HepG2 (cell line): ENCODE measurements at regions not wholly inside any gene's neighbourhood (a gene's known extent, or its start where the extent isn't known, plus 50 kb on each side); places are given as distances from the start of the nearest gene placed in this dataset.

Experiments used
- CTCF ChIP-seq: sonication (generic); formaldehyde crosslinking; IDR thresholded peaks from 2 replicates; pipeline ENCODE4 v1.5.0; 2020; ENCODE audit warnings: mild to moderate bottlenecking, missing genetic modification reagents, moderate library complexity
- GABPB1 ChIP-seq: IDR thresholded peaks from 2 replicates; pipeline ENCODE4 v1.6.1; 2016; ENCODE audit warnings: mild to moderate bottlenecking, missing genetic modification reagents, moderate library complexity, missing compliant biosample characterization
- GATA4 ChIP-seq: sonication (generic); IDR thresholded peaks from 2 replicates; pipeline ENCODE4 v1.6.1; 2016; ENCODE audit warnings: antibody characterized with exemption, low read depth, borderline replicate concordance
- GRHL1 ChIP-seq: sonication (generic); formaldehyde crosslinking; conservative IDR thresholded peaks from 2 replicates; pipeline ENCODE4 v1.8.0; 2022; ENCODE audit warnings: missing genetic modification reagents
- NFIC ChIP-seq: IDR thresholded peaks from 2 replicates; pipeline ENCODE4 v1.6.1; 2012; ENCODE audit warnings: mild to moderate bottlenecking, low read length, inconsistent platforms
- RAD21 ChIP-seq: fragments of 450-650 bp; formaldehyde crosslinking; IDR thresholded peaks from 2 replicates; pipeline ENCODE4 v1.5.0; 2020; ENCODE audit warnings: mild to moderate bottlenecking
- SIN3B ChIP-seq: fragments of 150-350 bp; IDR thresholded peaks from 2 replicates; pipeline ENCODE4 v1.6.1; 2014; ENCODE audit warnings: low read length

DNA sequence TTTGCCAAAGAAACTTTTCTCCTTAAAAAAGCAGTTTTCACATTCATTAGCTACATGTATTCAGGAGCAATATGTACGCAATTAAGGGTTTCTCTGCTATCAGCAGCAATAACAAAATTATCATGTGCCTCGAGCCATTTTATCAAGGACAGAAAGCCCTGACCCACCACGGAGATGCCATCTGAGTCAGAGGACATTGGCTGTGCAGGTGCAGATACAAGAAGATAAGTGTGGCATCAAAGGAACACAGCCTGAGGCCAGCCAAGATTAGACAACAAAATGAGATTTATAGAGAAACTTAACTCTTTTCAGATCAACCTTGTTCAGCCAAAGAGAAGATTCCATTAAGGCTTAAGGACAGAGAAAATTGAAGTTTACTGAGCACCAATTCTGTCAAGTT lies 115.2 kb upstream of the LGSN start:
- TF ChIP-seq RAD21 (CRISPR knock-in tag) (no peak), GATA4 (no peak), SIN3B (no peak), NFIC (no peak), CTCF (CRISPR knock-in tag) (no peak), GRHL1 (CRISPR knock-in tag) (no peak), GABPB1 (CRISPR knock-in tag) (no peak)
